Stimulated activated CD4-positive, alpha-beta T cell treated with anti-CD3 and anti-CD28 coated beads, TNF-alpha, amount 100 ng/mL, for 1 hour (primary cell): ENCODE measurements at regions not wholly inside any gene's neighbourhood (a gene's known extent, or its start where the extent isn't known, plus 50 kb on each side); places are given as distances from the start of the nearest gene placed in this dataset.
"Not testable (repeated sequence)": the region's sequence is repeated elsewhere in the genome, so short reads cannot be mapped to it uniquely, and the experiment has no call there.

Source experiments
- DNase-seq, 3 donors: peaks; one replicate each; pipeline ENCODE4 v3.0.0-alpha.2; 2020; ENCODE audit warnings: low read depth in 3 of 3, low spot score in 1 of 3

DNA sequence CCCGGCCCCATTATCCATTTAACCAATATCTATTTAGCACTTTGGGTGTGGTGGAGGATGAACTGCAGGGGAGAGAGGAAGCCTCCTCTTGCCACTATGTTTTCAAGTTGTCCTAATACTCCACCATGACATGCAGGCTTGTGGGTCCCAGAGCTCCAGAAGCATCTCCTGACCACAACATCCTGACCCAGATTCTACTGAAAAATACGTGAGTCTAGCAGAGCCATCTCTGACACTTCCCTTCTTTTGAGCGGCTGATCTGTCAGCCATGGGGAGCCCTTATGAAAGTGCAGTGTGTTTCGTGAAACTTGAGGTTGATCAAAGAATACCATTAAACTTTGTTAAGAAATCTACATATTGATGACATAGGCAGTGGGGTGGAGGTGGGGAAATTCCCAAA lies 126.6 kb downstream of the UNC93B1 start:
- DNase-seq, result not testable (repeated sequence)

DNA sequence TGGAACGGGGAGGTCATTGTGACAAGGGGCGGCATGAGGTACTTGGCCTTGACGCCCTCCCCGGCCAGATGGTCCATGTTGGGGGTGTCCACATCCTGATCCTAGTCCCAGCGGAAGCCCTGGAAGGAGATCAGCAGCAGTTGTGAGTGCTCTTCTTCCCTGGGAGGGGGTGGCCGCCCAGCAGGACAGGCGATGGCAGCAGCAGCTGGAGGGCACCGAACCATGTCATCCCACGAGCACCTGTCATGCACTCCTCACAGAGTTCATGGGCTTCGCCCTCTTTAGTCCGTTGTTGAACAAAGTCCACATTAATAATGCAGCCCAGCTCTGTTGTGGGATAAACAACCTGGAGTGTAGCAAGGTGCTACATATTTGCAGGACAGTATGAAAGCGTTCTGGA lies 130.7 kb downstream of the UNC93B1 start:
- not testable (repeated sequence) for DNase-seq

DNA sequence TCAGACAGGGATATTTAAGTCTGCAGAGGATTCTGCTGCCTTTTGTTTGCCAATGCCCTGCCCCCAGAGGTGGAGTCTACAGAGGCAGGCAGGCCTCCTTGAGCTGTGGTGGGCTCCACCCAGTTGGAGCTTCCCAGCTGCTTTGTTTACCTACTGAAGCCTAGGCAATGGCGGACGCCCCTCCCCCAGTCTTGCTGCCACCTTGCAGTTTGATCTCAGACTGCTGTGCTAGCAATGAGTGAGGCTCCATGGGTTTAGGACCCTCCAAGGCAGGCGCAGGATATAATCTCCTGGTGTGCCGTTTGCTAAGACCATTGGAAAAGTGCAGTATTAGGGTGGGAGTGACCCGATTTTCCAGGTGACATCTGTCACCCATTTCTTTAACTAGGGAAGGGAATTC lies 132.7 kb downstream of the UNC93B1 start:
- DNase-seq, result not testable (repeated sequence)

DNA sequence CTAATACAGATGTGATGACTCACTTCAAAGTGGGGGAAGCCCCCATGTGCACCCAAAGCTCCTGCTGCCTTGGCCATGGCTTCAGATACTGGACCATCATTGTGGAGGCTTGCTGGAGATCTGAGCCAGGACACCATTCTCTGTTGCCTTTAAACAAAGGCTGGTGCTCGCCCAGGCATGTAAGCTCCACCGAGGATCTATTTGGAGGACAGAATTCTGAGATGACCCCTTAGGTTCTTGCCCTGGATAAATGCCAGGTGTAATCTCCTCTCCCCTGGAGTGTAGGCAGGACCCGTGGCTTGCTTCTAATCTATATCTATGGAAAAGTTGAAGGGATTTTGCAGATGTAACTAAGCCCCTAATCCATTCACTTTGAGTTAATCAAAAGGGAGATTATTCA lies 141.0 kb downstream of the UNC93B1 start:
- DNase-seq, result not testable (repeated sequence)

DNA sequence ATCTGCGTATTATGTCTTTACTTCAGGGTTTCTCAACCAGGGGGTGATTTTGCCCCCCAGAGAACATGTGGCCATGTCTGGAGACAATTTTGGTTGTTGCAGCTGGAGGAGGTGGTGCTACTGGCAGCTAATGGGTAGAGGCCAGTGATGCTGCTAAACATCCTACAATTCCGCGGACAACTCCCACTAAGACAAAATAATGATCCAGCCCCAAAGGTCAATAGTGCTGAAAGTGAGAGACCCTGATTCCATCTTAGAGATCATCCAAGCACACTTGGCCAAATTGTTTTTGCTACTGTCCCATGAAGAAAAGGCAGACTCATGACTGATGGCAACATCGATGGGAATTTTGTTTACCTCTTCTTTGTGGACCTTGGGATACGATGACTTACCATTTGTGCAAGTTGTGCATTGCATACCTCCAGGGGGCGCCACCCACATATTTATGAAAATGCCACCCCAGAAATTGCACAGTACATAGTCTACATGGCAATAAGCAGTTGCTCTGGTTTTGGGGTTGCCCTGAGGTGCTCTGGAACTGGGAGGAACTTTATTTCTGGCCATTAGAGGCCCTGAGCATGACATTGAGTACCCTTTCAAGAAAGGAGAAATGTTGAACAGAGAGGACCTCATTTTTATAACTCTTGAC lies 144.3 kb downstream of the UNC93B1 start:
- DNase-seq, result peak; percentile 3 to 44 (median 34)

DNA sequence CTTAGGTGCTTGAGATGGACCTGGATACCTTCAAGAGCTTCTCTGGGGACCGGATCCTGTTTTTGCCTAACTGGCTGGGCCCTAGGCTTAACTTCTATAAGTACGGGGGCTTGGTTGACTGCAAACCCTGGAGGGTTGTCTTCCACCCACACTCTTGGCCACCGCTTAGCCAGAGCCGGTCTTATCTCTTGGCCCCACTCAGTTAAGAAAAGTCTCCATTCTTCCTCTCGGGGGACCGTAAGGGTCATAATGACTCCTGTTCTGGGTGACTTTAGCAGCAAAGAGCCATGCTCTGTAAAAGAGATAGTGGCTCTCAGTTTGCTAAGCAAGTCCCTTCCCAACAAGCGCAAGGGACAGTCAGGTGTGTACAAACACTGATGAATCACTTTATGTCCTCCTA lies 153.2 kb downstream of the UNC93B1 start:
- not testable (repeated sequence) for DNase-seq

DNA sequence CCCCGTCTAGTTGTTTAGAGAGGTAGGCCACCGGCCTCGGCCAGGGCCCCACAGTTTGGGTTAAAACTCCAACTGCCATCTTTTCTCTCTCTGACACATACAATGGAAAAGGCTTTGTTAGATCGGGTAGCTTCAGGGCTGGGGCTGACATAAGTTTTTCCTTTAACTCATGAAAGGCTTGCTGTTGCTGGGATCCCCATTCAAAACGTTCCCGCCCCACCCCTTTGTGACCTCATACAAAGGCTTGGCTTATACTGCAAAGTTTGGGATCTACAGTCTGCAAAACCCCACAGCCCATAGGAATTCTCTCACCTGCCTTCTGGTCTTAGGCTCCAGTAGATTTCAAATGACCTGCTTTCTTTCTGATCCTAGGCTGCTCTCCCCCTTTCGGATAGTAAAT lies 154.1 kb downstream of the UNC93B1 start:
- not testable (repeated sequence) for DNase-seq

DNA sequence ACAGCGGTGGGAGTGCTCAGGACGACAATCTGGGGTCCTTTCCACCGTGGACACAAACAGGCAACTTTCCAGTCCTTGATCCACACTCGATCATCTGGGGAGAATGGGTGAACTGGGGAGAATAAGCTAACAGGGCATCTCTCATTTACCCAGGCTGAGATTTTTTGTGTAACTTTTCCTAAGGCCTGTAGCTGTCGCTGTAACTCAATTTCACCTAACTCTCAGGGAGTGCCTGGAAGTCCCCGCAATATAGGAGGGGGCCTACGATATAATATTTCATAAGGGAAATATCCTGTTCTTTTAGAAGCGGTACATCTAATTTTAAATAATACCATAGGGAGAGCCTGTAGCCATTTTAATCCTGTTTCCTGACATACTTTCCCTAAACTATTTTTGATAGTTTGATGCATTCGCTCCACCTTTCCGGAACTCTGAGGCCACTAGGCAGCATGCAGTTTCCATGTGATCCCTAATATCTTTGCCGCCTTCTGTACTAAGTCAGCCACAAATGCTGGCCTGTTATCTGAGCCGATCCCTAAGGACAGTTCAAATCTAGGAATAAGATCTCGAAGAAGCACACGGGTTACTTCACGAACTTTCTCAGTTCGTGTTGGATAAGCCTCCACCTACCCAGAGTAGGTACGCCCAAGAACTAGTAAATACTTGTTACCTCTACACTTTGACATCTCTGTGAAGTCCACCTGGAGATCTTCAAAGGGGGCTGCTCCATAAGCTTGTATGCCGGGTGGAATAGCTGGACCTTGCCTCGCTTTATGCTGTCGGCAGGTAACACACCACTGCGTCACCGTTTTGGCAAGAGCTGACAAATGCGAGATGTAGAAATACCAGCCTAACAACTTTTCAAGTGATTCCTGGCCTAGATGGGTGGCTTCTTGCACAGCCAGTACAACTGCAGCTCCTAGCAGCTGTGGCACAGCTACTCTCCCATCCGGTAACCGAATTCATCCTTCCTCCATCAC lies 155.7 kb downstream of the UNC93B1 start:
- DNase-seq, result not testable (repeated sequence)

DNA sequence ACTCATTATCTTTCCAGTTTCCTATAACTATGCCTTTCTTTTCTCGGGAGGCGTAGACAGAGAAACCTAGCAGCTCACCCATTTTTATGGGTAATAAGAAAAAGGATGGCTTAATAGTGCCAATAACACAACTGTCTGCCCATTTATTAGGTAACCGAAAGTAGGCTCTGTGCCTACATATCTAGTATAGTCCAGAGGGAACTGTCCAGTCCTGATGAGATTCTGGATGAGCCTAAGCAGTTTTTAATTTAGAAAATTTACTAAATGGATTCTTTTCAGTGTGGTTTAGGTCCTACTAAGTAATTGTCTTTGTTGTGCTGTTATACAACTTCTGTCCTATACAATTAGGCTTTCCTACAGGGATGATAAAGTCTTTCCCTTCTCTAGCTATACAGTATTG lies 157.6 kb downstream of the UNC93B1 start:
- not testable (repeated sequence) for DNase-seq

DNA sequence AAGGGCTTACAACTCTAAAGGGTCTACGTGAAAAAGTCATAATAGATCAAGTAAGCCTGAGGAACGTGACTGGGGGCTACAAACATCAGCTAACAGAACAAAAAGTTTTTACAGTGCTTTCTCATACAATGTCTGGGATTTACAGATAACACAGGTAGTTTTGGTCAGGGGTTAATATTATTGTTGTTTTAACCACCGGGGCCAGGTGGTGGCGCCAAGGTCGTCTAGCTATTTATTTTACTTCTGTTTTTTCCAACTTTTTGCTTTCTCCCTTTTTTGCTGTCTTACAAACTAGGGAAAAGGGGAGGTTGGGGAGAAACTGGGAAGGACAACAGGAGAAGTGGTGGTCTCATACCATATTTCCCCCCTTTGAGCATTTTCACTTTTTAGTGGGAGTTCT lies 158.6 kb downstream of the UNC93B1 start:
- not testable (repeated sequence) for DNase-seq

DNA sequence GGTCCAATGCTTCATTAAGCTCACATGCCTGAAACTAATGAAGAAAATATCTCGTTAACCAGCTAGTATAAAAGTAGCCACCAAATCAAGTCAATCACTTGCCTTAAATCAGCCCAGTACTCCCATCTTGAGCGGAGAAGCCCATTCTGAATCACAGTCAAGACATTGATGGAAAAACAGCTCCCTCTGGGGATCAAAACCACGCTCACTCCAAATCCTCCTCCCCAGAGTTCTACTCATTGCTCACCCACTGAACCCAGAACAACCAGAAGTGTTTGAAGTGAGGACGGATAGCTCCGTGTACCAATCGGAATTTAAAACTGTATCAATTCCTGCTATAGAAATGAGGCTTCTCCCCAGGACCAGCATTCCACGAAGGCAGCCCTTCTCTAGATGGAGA lies 163.3 kb downstream of the UNC93B1 start:
- DNase-seq, result not testable (repeated sequence)

DNA sequence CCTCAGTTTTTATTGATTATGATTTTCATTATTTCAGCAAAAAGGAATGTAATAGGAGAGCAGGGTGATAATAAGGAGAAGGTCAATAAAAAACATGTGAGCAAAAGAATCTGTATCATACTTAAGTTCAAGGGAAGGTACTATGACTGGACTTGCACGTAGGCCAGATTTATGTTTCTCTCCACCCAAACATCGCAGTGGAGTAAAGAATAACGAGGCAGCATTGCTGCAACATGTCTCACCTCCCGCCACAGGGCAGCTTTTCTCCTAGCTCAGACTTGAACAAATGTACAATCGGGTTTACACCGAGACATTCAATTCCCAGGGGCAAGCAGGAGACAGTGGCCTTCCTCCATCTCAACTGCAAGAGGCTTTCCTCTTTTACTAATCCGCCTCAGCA lies 155.7 kb upstream of the ALDH3B2 start:
- DNase-seq, result not testable (repeated sequence)

DNA sequence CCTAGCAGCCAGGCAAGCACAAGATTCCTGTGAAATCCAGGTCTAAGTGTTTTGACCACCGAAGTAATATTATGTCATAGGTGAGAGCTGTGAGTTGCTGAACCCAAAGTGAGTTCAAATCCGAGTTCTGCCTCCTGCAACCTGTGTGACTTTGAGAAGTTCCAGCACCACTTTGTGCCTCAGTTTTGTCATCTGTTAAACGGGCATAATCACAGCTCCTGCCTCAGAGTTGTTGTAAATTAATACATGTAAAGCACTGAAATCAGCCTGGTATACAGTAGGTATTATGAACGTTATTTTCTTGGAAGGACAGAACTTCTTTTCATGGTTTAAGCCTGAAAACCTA lies 152.5 kb upstream of the ALDH3B2 start:
- DNase-seq, result not testable (repeated sequence)

DNA sequence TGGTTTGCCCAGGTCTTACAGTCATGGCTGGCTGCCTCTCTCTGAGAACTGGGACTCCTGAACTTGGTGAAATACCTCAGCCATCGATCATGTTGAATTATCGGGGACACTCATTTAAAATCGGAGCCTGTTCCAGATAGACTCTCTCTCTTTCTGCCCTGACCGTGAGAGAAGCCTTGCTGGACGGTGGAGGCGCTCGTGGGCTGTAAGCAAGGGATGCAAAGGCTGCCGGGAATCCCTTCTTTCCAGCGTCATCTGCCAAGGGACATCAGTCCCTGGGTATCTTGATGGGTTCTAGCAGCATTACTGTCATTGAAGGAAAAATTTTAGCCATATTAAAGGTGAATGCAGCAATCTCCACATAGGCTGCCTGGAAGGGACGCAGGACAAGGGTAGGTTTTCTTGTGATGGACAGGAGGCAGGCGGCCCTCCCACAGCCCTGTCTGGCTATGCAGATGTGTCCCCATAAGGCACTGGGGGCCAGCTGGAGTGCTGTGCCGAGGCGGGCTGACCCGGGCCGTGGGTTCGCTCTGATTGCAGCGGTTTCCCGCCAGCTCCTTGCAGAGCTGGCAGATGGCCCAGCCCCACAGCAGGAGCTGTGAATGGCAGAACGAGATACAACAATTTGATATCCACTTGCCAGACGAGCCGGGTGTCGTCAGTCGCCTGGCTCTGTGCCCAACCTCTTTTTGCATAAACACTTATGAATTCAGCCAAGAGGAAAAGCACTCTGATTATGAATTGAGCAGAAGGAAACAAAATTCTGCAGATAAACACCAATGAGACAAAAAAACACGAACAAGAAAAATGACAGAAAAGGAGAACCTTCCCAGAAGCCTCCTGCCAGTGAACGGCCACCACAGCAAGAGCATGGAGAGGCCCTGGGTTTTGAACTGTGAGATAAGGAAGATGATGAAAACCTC lies 151.9 kb upstream of the ALDH3B2 start:
- not testable (repeated sequence) for DNase-seq

DNA sequence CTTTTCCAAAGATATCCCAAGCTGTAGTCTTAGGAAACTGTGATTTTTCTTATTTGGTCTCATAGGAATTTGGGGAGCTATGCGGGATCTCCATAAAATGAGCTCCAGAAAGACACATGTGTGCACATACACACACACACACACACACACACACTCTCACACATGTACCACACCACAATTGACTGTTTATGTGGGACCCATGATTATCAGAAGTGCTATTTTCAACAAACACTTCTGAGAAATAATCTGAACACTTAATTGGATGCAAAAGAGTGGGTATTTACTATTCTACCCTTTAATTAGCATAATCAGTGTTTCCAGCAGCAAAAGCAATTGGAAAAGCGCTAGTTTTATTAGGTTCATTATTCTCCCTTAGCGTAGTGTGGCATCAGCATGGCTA lies 150.4 kb upstream of the ALDH3B2 start:
- DNase-seq, result not testable (repeated sequence)

DNA sequence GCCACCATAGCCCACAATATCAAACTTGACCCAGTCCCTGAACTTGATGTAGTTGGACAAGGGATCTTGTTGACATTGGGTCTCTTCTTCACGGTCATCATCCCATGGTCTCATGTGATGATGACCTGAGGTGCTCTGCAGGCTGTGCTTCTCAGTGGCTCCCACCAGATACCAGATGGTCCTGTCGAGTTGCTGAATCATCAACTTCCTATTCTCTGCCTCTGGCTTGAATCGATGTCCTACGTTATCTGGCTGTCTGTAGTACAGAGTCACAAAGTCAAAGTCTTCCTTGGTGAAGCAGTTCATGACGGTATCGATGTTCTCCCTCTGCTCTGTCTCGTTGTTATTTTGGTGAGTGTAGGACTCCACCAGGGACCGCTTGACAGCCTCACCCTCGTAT lies 145.7 kb upstream of the ALDH3B2 start:
- no peak for DNase-seq

DNA sequence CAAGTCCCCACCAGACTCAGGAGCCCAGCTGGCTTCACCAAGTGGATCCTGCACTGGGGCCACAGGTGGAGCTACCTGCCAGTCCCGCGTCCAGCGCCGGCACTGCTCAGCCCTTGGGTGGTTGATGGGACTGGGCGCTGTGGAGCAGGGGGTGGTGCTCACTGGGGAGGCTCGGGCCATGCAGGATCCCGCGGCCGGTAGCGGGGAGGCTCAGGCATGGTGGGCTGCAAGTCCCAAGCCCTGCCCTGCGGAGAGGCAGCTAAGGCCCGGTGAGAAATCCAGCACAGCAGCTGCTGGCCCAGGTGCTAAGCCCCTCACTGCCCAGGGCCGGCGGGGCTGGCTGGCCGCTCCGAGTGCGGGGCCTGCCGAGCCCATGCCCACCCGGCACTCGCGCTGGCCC lies 143.1 kb upstream of the ALDH3B2 start:
- DNase-seq, result not testable (repeated sequence)

DNA sequence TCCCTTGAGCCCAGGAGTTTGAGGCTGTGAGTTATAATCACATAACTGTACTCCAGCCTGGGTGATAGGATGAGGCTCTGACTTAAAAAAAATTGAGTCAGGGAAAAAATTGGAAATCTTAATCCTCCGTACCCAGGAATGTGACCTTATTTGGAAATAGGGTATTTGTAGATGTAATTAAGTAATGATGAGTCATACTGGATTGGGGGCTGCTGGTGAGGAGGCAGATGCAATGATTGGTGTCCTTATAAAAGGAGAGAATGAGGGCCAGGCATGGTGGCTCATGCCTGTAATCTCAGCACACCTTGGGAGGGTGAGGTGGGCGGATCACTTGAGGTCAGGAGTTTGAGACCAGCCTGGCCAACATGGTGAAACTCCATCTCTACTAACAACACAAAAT lies 134.9 kb upstream of the ALDH3B2 start:
- DNase-seq, result not testable (repeated sequence)

DNA sequence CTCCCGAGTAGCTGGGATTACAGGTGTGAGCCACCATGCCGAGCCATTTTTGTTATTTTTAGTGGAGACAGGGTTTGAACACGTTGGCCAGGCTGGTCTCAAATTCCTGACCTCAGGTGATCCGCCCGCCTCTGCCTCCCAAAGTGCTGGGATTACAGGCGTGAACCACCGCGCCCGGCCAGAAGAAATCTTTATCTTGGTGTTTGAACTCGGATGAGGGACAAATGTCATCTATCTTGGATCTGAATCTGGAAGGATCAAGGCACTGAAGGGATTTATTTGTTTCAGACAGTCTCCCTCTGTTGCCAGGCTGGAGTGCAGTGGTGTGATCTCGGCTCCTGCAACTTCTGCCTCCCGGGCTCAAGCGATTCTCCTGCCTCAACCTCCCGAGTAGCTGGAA lies 133.5 kb upstream of the ALDH3B2 start:
- DNase-seq, result not testable (repeated sequence)

DNA sequence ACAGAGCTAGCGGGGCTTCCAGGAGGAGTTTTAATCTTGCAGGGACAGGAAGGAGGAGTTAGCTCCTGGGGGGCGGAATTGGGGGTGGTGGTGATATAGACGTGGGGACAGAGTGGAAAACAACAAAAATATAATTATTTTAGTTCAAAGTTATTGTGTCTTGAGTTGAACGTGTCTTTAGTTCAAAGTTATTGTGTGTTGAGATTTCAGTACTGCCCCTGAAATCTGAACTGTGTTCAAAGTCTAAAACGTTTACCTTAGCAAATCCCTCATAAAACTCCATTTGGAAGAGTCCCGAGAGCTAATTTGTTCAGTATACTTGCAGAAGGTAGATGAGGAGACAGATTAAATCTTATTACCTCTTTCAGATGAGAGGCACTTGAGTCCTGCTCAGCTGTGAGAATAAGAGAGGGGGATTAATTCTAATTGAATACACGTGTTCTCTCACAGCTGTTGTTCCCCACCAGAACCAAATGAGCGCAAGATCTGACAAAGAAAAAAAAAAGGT lies 132.4 kb upstream of the ALDH3B2 start:
- DNase-seq, result not testable (repeated sequence)

DNA sequence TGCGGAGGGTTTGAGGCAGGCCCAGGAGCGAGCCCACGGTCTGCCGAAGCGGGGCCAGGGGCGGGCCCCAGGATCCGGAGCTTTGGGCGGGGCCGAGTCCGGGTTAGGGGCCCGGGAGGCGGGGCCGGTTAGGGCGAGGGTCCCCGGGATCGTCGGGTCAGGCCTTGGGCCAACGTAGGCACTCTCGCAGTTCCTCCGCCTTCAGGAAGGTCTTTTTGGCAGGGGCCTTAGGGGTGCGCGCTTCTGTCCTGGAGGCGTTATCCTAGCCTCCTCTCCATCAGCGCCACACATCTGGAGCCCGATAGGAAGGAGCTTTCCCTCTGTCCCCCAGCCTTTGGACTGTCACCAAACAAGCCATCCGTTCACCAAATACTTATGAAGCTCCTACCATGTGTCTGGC lies 131.8 kb upstream of the ALDH3B2 start:
- DNase-seq, result not testable (repeated sequence)
